ENCODE measurements at regions not wholly inside any gene's neighbourhood (a gene's known extent, or its start where the extent isn't known, plus 50 kb on each side); places are given as distances from the start of the nearest gene placed in this dataset.
"Not testable (repeated sequence)": the region's sequence is repeated elsewhere in the genome, so short reads cannot be mapped to it uniquely, and the experiment has no call there.

DNA sequence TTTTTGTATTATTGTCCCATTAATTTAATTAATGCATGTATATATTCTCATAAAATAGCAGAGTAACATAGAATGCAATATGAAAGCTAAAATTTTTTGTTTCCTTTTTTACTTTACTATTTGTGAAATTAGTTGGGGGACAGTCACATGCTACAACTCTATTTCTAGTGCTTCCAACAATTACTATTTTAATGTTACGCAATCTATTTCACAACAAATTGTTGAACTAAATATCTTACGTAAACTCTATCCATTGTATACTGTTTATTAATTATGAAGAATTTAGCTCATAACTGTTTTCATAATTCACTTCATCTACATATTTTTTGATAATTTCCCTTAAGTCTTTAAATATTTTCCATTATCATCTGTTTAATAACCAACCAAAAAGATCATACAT, 1685.4 kb upstream of the CDH6 start:
- H3K27me3 ChIP-seq (ENCODE audit: low read depth, low read length) = no peaks in the 10 kb centered on the region
- no peaks in the 10 kb centered on the region for H3K9me3 ChIP-seq (ENCODE audit: control insufficient read depth in 1 of 2, low read length in 2 of 2)
- H3K4me3 ChIP-seq (ENCODE audit: low read depth in 1 of 2, low read length in 2 of 2) = no peak overlapping the region
- H3K27ac ChIP-seq (ENCODE audit: low read length) = no peak overlapping the region
- no peaks in the 10 kb centered on the region for H3K4me1 ChIP-seq (ENCODE audit: control insufficient read depth in 1 of 2, insufficient read depth in 2 of 2, low read length in 2 of 2)
- no peaks in the 10 kb centered on the region for H3K36me3 ChIP-seq (ENCODE audit: control insufficient read depth in 1 of 2, insufficient read depth in 2 of 2, low read length in 2 of 2)

DNA sequence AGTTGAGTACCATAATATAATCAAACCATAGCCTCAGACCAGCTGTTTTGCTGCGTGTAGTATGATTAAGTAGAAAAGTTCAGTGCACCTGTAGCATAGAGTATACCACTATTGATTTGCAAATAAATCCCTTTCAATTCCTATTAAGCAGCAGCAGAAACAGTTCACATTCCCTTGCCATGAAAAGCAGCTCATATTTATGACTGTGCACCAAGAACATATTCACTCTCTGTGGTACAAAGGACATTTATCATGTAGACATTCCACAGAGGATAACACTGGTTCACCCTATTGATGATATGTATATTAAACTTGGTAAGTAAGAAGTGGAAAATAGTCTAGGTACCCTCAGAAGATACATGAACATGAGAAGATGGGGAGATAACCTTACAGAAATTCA, 1689.1 kb upstream of the CDH6 start:
- Histone ChIP-seq H3K4me1 (ENCODE audit: control insufficient read depth in 1 of 2, insufficient read depth in 2 of 2, low read length in 2 of 2) (no peaks in the 10 kb centered on the region), H3K27ac (ENCODE audit: low read length) (no peak overlapping the region), H3K9me3 (ENCODE audit: control insufficient read depth in 1 of 2, low read length in 2 of 2) (no peaks in the 10 kb centered on the region), H3K4me3 (ENCODE audit: low read depth in 1 of 2, low read length in 2 of 2) (no peak overlapping the region), H3K27me3 (ENCODE audit: low read depth, low read length) (no peaks in the 10 kb centered on the region), H3K36me3 (ENCODE audit: control insufficient read depth in 1 of 2, insufficient read depth in 2 of 2, low read length in 2 of 2) (no peaks in the 10 kb centered on the region)

DNA sequence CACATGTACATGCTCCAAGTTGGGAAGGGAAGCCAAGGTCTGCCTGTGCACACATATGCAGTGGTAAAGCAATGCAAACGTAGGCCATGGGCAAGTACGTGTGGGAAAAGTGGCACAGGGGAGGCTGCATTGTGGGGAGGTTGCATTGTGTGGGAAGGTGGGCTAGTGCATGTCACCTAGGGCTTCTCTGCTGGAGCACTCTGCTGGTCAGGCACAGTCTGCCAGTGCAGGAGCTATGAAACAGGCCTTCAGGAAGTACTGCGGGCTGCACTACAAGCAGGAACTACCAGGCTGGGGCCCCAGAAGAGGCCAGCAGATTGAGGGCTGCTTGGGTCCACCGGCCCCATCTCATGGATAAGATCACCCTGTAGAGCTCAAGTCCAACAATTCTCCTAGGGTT, 1694.6 kb upstream of the CDH6 start:
- H3K4me1 ChIP-seq (ENCODE audit: control insufficient read depth in 1 of 2, insufficient read depth in 2 of 2, low read length in 2 of 2) = no peaks in the 10 kb centered on the region
- H3K27ac ChIP-seq (ENCODE audit: low read length) = no peak overlapping the region
- H3K9me3 ChIP-seq (ENCODE audit: control insufficient read depth in 1 of 2, low read length in 2 of 2) = peaks cover 0 to 12% of the 10 kb centered on the region in 2 donors

DNA sequence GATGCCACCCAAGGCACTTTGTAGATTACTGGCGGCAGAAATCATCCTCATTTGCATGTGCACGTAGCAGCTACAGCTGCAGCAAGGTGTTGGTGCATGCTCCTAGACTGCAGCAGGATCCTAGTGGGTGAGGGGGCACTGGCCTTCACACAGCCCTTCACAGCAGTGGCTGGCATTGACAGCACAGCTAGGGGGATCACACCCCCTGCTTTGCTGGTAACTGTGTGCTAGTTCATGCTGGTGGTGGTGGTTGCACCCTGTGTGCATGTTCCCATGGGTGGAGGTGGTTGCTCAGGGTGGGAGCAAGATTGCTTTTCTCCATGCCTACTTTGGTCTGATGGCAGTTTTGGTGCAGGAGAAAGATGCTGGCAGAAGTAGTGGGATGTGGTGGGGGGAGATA, 1695.1 kb upstream of the CDH6 start:
- no peaks in the 10 kb centered on the region for H3K36me3 ChIP-seq (ENCODE audit: control insufficient read depth in 1 of 2, insufficient read depth in 2 of 2, low read length in 2 of 2)
- no peaks in the 10 kb centered on the region for H3K4me1 ChIP-seq (ENCODE audit: control insufficient read depth in 1 of 2, insufficient read depth in 2 of 2, low read length in 2 of 2)
- peaks cover 0 to 12% of the 10 kb centered on the region in 2 donors for H3K9me3 ChIP-seq (ENCODE audit: control insufficient read depth in 1 of 2, low read length in 2 of 2)
- no peak overlapping the region for H3K27ac ChIP-seq (ENCODE audit: low read length)
- H3K4me3 ChIP-seq (ENCODE audit: low read depth in 1 of 2, low read length in 2 of 2) = no peak overlapping the region
- no peaks in the 10 kb centered on the region for H3K27me3 ChIP-seq (ENCODE audit: low read depth, low read length)

More for the DNA sequence above, 1694.6 kb upstream of the CDH6 start:
- Histone ChIP-seq H3K4me3 (ENCODE audit: low read depth in 1 of 2, low read length in 2 of 2) (peak overlapping the region in 1 of 2 donors; percentile 2), H3K27me3 (ENCODE audit: low read depth, low read length) (no peaks in the 10 kb centered on the region), H3K36me3 (ENCODE audit: control insufficient read depth in 1 of 2, insufficient read depth in 2 of 2, low read length in 2 of 2) (no peaks in the 10 kb centered on the region)

DNA sequence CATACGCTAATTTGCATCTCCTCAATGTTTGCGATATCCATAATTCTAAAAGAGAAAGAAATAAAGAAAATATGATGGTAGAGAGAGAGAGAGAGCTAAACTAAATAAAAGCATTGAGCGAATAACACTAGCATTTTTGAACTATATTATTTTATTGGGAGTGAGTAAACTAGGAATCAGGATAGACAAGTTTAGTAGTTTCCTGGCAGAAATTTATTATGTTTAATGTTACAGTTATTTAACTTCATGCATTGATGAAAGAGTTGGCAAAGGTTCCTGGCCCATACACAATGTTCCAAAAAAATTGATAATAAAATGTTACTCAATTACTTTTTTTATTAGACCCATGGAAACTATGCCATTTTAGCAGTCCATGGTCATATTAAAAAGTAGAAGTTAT, 1708.2 kb upstream of the CDH6 start:
- no peaks in the 10 kb centered on the region for H3K27me3 ChIP-seq (ENCODE audit: low read depth, low read length)
- H3K36me3 ChIP-seq (ENCODE audit: control insufficient read depth in 1 of 2, insufficient read depth in 2 of 2, low read length in 2 of 2) = no peaks in the 10 kb centered on the region
- H3K27ac ChIP-seq (ENCODE audit: low read length) = no peak overlapping the region
- H3K9me3 ChIP-seq (ENCODE audit: control insufficient read depth in 1 of 2, low read length in 2 of 2) = peaks cover 0 to 9% of the 10 kb centered on the region in 2 donors
- H3K4me3 ChIP-seq (ENCODE audit: low read depth in 1 of 2, low read length in 2 of 2) = no peak overlapping the region
- no peaks in the 10 kb centered on the region for H3K4me1 ChIP-seq (ENCODE audit: control insufficient read depth in 1 of 2, insufficient read depth in 2 of 2, low read length in 2 of 2)

DNA sequence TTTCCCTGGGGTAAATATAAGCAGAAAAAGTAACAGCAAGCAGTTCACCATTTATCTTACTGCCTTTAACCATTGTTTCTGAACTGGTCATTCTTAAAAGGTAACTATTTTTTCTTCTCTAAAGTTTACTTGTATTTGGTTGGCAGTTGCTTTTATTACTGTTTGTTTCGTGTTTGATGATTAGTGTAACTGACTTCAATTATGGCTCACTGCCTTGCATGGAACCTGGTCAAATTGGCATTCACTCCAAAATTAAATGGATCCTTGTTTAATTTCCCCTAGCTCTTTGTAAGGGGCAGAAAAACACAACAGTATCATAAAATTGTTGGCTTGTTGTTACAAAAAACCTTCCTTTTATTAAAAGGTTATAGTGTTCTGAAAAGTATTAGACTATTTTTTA, 1723.9 kb upstream of the CDH6 start:
- Histone ChIP-seq H3K36me3 (ENCODE audit: control insufficient read depth in 1 of 2, insufficient read depth in 2 of 2, low read length in 2 of 2) (no peaks in the 10 kb centered on the region), H3K27me3 (ENCODE audit: low read depth, low read length) (no peaks in the 10 kb centered on the region), H3K9me3 (ENCODE audit: control insufficient read depth in 1 of 2, low read length in 2 of 2) (no peaks in the 10 kb centered on the region), H3K27ac (ENCODE audit: low read length) (no peak overlapping the region), H3K4me3 (ENCODE audit: low read depth in 1 of 2, low read length in 2 of 2) (no peak overlapping the region), H3K4me1 (ENCODE audit: control insufficient read depth in 1 of 2, insufficient read depth in 2 of 2, low read length in 2 of 2) (no peaks in the 10 kb centered on the region)

DNA sequence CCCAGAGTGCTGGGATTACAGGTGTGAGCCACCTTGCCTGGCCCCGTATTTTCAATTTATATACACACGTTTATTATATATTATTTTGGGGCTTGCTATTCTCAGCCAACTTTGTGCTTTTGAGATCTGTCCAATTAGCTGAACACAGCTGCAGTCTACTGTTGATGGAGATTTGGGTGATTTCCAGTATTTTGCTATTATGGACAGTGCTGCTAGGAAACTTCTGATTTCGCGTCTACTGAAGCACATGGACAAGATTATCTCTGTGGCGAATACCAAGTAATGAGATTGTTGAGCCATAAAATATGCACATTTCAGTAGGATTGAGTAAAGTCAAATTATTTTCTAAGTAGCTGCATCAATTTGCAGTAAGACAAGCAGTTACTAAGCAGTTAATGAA, 1731.2 kb upstream of the CDH6 start:
- no peak overlapping the region for H3K4me3 ChIP-seq (ENCODE audit: low read depth in 1 of 2, low read length in 2 of 2)
- H3K4me1 ChIP-seq (ENCODE audit: control insufficient read depth in 1 of 2, insufficient read depth in 2 of 2, low read length in 2 of 2) = no peaks in the 10 kb centered on the region
- no peaks in the 10 kb centered on the region for H3K36me3 ChIP-seq (ENCODE audit: control insufficient read depth in 1 of 2, insufficient read depth in 2 of 2, low read length in 2 of 2)
- H3K27ac ChIP-seq (ENCODE audit: low read length) = no peak overlapping the region
- no peaks in the 10 kb centered on the region for H3K27me3 ChIP-seq (ENCODE audit: low read depth, low read length)
- no peaks in the 10 kb centered on the region for H3K9me3 ChIP-seq (ENCODE audit: control insufficient read depth in 1 of 2, low read length in 2 of 2)

DNA sequence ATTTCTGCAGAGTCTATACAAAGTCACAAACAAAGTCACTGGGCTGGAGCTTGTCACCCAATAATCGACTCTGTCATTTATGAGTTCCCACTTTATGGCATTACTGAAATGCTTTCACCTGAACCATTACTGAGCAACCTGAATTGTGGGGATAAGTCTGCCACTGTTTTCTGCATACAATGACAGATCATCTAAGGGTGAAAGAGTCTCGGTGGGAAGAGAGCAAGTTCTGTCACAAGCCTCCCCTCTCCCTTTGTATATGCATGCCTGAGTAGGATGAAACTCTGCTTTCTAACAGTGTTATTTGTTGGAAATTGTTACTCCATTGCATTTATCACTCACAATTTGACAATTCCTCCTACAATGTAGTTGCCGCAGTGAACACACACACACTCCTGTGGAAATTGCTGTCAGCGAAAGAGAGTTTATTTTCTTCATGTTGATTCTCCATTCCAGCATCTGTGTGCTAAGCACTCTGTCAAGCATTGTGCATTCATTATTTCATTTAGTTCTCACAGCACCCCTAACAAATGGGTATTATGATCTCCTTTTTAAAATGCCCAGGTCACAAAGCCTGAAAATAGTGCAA, 1732.4 kb upstream of the CDH6 start:
- no peak overlapping the region for H3K4me3 ChIP-seq (ENCODE audit: low read depth in 1 of 2, low read length in 2 of 2)

DNA sequence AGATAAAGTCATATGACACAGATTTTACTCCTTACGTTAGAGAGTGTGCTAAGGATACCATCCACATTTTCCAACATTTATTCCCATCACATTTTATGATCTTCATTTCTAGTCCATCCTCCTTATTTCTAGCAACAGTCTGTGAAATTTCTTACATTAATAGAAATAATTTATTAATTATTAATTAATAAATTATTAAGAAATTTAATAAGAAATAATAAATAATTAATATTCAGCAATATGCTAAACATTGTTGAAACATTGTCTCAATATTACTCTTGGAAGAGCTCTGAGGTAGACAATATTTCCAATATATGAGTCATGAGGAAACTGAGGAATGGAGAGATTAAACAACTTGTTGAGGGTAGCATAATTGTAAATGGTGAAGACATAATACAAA, 1742.5 kb upstream of the CDH6 start:
- not testable (repeated sequence) for H3K4me3 ChIP-seq (ENCODE audit: low read depth in 1 of 2, low read length in 2 of 2); H3K27me3 ChIP-seq (ENCODE audit: low read depth, low read length); H3K4me1 ChIP-seq (ENCODE audit: control insufficient read depth in 1 of 2, insufficient read depth in 2 of 2, low read length in 2 of 2); H3K9me3 ChIP-seq (ENCODE audit: control insufficient read depth in 1 of 2, low read length in 2 of 2); H3K36me3 ChIP-seq (ENCODE audit: control insufficient read depth in 1 of 2, insufficient read depth in 2 of 2, low read length in 2 of 2); H3K27ac ChIP-seq (ENCODE audit: low read length)

More for the DNA sequence above, 1732.4 kb upstream of the CDH6 start:
- no peaks in the 10 kb centered on the region for H3K36me3 ChIP-seq (ENCODE audit: control insufficient read depth in 1 of 2, insufficient read depth in 2 of 2, low read length in 2 of 2)
- no peaks in the 10 kb centered on the region for H3K9me3 ChIP-seq (ENCODE audit: control insufficient read depth in 1 of 2, low read length in 2 of 2)
- H3K4me1 ChIP-seq (ENCODE audit: control insufficient read depth in 1 of 2, insufficient read depth in 2 of 2, low read length in 2 of 2) = no peaks in the 10 kb centered on the region
- H3K27me3 ChIP-seq (ENCODE audit: low read depth, low read length) = no peaks in the 10 kb centered on the region
- no peak overlapping the region for H3K27ac ChIP-seq (ENCODE audit: low read length)

DNA sequence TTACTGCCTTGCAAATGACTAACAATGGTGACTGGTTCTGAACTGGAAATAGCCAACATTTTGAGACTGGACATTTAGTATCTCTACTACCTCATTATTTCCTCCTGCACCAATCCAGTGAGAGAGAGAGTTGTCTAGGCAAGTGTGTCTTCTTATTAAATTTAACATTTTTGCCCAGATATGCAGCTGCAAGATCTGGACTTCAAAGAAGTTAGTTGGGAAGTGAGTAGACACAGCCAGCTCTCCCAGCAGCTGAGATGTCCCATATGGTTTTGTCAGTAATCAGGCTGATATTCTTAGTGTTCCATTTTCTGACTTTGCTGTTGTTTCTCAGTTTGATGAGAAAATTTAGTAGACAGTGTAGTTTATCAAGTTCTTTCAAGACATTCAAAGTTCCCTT, 1778.8 kb upstream of the CDH6 start:
- Histone ChIP-seq H3K4me3 (ENCODE audit: low read depth in 1 of 2, low read length in 2 of 2) (no peak overlapping the region), H3K27me3 (ENCODE audit: low read depth, low read length) (no peaks in the 10 kb centered on the region), H3K36me3 (ENCODE audit: control insufficient read depth in 1 of 2, insufficient read depth in 2 of 2, low read length in 2 of 2) (no peaks in the 10 kb centered on the region), H3K4me1 (ENCODE audit: control insufficient read depth in 1 of 2, insufficient read depth in 2 of 2, low read length in 2 of 2) (no peaks in the 10 kb centered on the region), H3K27ac (ENCODE audit: low read length) (no peak overlapping the region), H3K9me3 (ENCODE audit: control insufficient read depth in 1 of 2, low read length in 2 of 2) (no peaks in the 10 kb centered on the region)

DNA sequence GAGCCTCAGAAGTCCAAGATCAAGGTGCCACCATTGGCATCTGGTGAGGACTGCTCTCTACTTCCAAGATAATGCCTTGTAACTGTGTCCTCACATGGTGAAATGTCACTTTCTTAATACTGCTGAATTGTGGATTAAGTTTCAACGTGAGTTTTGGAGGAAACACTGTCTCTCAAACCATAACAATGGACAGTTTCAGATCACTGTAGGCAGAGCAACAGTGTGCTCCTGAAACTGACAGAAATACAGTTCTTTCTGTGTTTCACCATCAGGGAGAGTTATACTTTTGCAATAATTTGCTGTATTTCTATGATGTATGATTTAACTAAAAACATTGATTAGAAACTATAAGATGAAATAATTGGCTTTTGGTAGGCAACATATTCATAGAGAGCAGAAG, 1780.5 kb upstream of the CDH6 start:
- no peaks in the 10 kb centered on the region for H3K27me3 ChIP-seq (ENCODE audit: low read depth, low read length)
- no peak overlapping the region for H3K27ac ChIP-seq (ENCODE audit: low read length)
- no peak overlapping the region for H3K4me3 ChIP-seq (ENCODE audit: low read depth in 1 of 2, low read length in 2 of 2)
- H3K4me1 ChIP-seq (ENCODE audit: control insufficient read depth in 1 of 2, insufficient read depth in 2 of 2, low read length in 2 of 2) = no peaks in the 10 kb centered on the region
- H3K9me3 ChIP-seq (ENCODE audit: control insufficient read depth in 1 of 2, low read length in 2 of 2) = no peaks in the 10 kb centered on the region
- no peaks in the 10 kb centered on the region for H3K36me3 ChIP-seq (ENCODE audit: control insufficient read depth in 1 of 2, insufficient read depth in 2 of 2, low read length in 2 of 2)

DNA sequence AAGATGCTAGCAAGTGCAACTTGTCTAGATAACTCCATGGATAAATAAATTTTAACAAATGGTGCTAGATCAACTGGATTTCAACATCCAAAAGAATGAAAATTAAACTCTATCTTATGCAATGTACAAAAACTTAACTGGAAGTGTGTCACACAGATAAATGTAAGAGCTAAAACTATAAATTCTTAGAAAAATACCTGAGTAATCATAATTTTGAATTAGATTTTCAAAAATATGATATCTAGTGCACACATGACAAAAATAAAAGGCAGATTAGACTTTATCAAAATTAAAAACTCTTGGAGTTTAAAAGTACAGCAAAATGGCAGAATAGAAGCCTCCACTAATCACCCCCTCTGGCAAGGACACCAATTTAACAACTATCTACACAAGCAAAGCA, 1791.2 kb upstream of the CDH6 start:
- Histone ChIP-seq H3K4me3 (ENCODE audit: low read depth in 1 of 2, low read length in 2 of 2) (no peak overlapping the region), H3K36me3 (ENCODE audit: control insufficient read depth in 1 of 2, insufficient read depth in 2 of 2, low read length in 2 of 2) (no peaks in the 10 kb centered on the region), H3K4me1 (ENCODE audit: control insufficient read depth in 1 of 2, insufficient read depth in 2 of 2, low read length in 2 of 2) (no peaks in the 10 kb centered on the region), H3K27ac (ENCODE audit: low read length) (no peak overlapping the region), H3K27me3 (ENCODE audit: low read depth, low read length) (no peaks in the 10 kb centered on the region), H3K9me3 (ENCODE audit: control insufficient read depth in 1 of 2, low read length in 2 of 2) (peaks cover 0 to 22% of the 10 kb centered on the region in 2 donors)

Measured in muscle layer of duodenum (tissue), 2 donors.